Neural crest cell (in vitro differentiated cells): ENCODE measurements at regions not wholly inside any gene's neighbourhood (a gene's known extent, or its start where the extent isn't known, plus 50 kb on each side); places are given as distances from the start of the nearest gene placed in this dataset.

Experiments
- DNase-seq: peaks from one replicate; pipeline ENCODE4 v3.0.0; 2021; ENCODE audit warnings: low read depth, mixed read lengths, low spot score
- H3K27ac Mint-ChIP-seq: one replicate; pipeline ENCODE4 v1.8.0; 2021; ENCODE audit warnings: mild to moderate bottlenecking, mixed read lengths; ENCODE audit not compliant: unreplicated experiment
- H3K27me3 Mint-ChIP-seq: 2 replicates; pipeline ENCODE4 v1.8.0; 2021; ENCODE audit warnings: low read depth, mild to moderate bottlenecking, mixed read lengths
- H3K36me3 Mint-ChIP-seq: 2 replicates; pipeline ENCODE4 v1.8.0; 2021; ENCODE audit warnings: low read depth, mild to moderate bottlenecking, mixed read lengths
- H3K4me1 Mint-ChIP-seq: 2 replicates; pipeline ENCODE4 v1.8.0; 2021; ENCODE audit warnings: mixed read lengths
- H3K4me3 Mint-ChIP-seq: one replicate; pipeline ENCODE4 v1.8.0; 2021; ENCODE audit warnings: mild to moderate bottlenecking, mixed read lengths
- H3K9me3 Mint-ChIP-seq: 2 replicates; pipeline ENCODE4 v1.8.0; 2021; ENCODE audit warnings: mixed read lengths
- TF ChIP-seq, protein P1 (sequence below): fragments of 200-600 bp; sonication (generic); conservative IDR thresholded peaks from 2 replicates; pipeline ENCODE4 v1.5.0; 2021; ENCODE audit warnings: antibody characterized with exemption, mild to moderate bottlenecking

DNA sequence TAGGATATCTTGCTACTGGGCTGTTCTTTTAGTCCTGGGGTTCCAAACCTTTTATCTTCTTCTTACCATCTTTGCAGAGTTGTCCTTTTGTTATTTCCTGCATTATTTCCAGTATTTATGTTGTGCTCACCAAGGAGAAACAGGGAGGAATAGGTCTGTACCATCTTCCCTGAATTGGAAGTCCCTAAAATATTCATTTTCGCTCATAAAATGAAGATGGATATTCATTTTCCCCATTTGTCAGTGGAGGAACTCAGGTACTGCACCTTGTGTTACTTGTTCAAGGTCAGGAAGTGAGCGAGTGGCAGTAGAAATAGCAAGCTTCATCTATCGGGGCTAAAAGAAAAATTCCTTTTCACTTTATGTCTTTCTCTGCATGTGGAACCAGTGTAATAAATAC lies 989.7 kb downstream of the CDH11 start:
- H3K4me1 Mint-ChIP-seq: peaks cover 3% of the 10 kb centered on the region
- H3K27ac Mint-ChIP-seq: no peak overlapping the region
- H3K9me3 Mint-ChIP-seq: peaks cover 2% of the 10 kb centered on the region
- TF ChIP-seq, protein P1, sequence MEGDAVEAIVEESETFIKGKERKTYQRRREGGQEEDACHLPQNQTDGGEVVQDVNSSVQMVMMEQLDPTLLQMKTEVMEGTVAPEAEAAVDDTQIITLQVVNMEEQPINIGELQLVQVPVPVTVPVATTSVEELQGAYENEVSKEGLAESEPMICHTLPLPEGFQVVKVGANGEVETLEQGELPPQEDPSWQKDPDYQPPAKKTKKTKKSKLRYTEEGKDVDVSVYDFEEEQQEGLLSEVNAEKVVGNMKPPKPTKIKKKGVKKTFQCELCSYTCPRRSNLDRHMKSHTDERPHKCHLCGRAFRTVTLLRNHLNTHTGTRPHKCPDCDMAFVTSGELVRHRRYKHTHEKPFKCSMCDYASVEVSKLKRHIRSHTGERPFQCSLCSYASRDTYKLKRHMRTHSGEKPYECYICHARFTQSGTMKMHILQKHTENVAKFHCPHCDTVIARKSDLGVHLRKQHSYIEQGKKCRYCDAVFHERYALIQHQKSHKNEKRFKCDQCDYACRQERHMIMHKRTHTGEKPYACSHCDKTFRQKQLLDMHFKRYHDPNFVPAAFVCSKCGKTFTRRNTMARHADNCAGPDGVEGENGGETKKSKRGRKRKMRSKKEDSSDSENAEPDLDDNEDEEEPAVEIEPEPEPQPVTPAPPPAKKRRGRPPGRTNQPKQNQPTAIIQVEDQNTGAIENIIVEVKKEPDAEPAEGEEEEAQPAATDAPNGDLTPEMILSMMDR: no peak
- no peaks in the 10 kb centered on the region for H3K27me3 Mint-ChIP-seq
- no peak overlapping the region for H3K4me3 Mint-ChIP-seq
- no peak for DNase-seq
- H3K36me3 Mint-ChIP-seq: no peaks in the 10 kb centered on the region

DNA sequence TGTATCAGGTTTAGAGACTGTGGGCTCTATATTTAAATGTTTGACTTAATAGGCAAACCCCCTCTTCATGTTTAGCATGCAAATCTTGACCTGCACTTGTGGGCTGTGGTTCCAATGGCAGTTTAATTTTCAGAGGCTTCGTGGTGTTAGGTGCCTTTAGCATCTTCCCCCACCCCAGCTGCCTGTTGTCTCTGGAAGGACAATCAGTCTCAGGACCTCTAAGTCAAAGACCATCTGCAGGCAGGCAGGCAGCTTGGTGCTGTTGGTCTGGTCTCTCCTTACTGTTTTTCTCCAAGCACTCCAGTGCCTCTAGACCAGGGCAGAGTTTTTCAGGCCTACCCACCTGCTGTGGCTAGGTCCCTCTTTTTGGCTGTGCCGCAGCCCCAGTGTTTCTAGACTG lies 990.4 kb downstream of the CDH11 start:
- peaks cover 3% of the 10 kb centered on the region for H3K4me1 Mint-ChIP-seq
- no peaks in the 10 kb centered on the region for H3K27me3 Mint-ChIP-seq
- DNase-seq: no peak
- TF ChIP-seq, protein P1: no peak
- H3K27ac Mint-ChIP-seq: no peak overlapping the region
- no peaks in the 10 kb centered on the region for H3K36me3 Mint-ChIP-seq
- no peak overlapping the region for H3K4me3 Mint-ChIP-seq
- H3K9me3 Mint-ChIP-seq: peaks cover 2% of the 10 kb centered on the region

DNA sequence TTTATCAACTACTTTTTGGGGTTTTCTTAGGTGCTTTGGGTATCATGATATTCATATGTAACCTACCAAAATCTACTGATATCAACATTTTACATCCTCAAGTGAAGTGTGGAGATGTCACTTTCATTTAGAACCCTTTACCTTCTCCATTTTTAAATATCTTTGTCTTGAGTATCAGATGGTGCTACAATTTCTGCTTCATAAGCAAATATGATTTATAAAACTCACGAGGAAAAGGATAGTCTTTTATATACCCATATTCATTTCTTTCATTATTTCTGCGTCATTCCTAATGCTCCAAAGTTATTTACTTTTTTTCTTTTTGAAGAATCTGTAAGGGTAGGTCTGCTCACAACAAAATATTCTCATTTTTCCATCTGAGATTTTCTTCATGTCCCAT lies 991.7 kb downstream of the CDH11 start:
- Mint-ChIP-seq H3K27ac (no peak overlapping the region), H3K9me3 (no peaks in the 10 kb centered on the region), H3K4me1 (peaks cover 3% of the 10 kb centered on the region), H3K36me3 (no peaks in the 10 kb centered on the region), H3K27me3 (no peaks in the 10 kb centered on the region), H3K4me3 (no peak overlapping the region)
- TF ChIP-seq, protein P1: no peak
- DNase-seq: no peak

DNA sequence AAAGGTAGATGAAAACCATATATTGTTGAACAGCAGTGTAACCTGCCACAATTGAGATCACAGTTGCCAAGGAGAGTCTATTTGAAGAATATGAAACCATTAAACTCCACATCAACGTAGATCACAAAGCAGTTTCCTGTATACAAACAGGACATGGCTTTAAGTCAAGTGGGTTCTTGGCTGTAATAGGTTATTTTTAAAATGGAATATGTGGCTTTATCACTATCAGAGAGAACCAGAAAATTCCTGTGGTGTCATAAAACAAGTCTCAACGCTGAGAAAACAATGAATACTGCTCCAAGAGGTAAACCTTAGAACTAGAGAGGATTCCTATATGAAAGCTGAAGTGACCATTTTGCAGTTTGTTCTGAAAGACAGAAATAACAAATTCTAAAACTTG lies 999.7 kb downstream of the CDH11 start:
- Mint-ChIP-seq H3K9me3 (no peaks in the 10 kb centered on the region), H3K4me1 (no peaks in the 10 kb centered on the region), H3K36me3 (no peaks in the 10 kb centered on the region), H3K27me3 (no peaks in the 10 kb centered on the region), H3K27ac (no peak overlapping the region), H3K4me3 (no peak overlapping the region)
- DNase-seq: no peak
- TF ChIP-seq, protein P1: no peak

DNA sequence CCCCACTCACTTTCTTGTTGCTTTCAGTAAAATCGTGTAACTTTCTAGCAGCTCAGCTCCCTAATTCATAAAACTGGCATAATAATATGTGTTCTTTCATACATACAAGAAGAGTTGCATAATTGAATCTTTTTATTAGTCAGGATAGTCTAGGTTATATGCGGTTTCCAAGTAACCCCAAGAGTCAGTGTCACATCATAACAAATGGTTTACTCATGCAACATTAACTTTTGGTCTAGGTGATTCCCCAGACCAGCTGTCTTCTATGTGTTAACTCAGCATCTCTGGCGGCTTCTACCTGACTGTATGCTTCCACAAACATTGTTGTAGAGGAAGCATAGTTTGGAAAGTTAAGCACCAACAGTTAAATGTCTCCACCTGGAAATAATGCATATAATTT lies 1000.4 kb downstream of the CDH11 start:
- H3K36me3 Mint-ChIP-seq: no peaks in the 10 kb centered on the region
- H3K4me3 Mint-ChIP-seq: no peak overlapping the region

More for the DNA sequence above, 1000.4 kb downstream of the CDH11 start:
- TF ChIP-seq, protein P1: no peak
- DNase-seq: no peak
- no peaks in the 10 kb centered on the region for H3K9me3 Mint-ChIP-seq
- no peak overlapping the region for H3K27ac Mint-ChIP-seq
- no peaks in the 10 kb centered on the region for H3K27me3 Mint-ChIP-seq
- no peaks in the 10 kb centered on the region for H3K4me1 Mint-ChIP-seq
